ENCODE measurements at regions not wholly inside any gene's neighbourhood (a gene's known extent, or its start where the extent isn't known, plus 50 kb on each side); places are given as distances from the start of the nearest gene placed in this dataset.

GRCh38 chr4:91887926-91888325, 415.8 kb upstream of the GRID2 start:
- TF ChIP-seq, protein P1, sequence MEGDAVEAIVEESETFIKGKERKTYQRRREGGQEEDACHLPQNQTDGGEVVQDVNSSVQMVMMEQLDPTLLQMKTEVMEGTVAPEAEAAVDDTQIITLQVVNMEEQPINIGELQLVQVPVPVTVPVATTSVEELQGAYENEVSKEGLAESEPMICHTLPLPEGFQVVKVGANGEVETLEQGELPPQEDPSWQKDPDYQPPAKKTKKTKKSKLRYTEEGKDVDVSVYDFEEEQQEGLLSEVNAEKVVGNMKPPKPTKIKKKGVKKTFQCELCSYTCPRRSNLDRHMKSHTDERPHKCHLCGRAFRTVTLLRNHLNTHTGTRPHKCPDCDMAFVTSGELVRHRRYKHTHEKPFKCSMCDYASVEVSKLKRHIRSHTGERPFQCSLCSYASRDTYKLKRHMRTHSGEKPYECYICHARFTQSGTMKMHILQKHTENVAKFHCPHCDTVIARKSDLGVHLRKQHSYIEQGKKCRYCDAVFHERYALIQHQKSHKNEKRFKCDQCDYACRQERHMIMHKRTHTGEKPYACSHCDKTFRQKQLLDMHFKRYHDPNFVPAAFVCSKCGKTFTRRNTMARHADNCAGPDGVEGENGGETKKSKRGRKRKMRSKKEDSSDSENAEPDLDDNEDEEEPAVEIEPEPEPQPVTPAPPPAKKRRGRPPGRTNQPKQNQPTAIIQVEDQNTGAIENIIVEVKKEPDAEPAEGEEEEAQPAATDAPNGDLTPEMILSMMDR (IDR thresholded peaks at IDR 0.05) = no peak
- no peak for TF ChIP-seq TEAD4 (CRISPR knock-in tag; IDR thresholded peaks at IDR 0.05)
- TF ChIP-seq, protein P2, sequence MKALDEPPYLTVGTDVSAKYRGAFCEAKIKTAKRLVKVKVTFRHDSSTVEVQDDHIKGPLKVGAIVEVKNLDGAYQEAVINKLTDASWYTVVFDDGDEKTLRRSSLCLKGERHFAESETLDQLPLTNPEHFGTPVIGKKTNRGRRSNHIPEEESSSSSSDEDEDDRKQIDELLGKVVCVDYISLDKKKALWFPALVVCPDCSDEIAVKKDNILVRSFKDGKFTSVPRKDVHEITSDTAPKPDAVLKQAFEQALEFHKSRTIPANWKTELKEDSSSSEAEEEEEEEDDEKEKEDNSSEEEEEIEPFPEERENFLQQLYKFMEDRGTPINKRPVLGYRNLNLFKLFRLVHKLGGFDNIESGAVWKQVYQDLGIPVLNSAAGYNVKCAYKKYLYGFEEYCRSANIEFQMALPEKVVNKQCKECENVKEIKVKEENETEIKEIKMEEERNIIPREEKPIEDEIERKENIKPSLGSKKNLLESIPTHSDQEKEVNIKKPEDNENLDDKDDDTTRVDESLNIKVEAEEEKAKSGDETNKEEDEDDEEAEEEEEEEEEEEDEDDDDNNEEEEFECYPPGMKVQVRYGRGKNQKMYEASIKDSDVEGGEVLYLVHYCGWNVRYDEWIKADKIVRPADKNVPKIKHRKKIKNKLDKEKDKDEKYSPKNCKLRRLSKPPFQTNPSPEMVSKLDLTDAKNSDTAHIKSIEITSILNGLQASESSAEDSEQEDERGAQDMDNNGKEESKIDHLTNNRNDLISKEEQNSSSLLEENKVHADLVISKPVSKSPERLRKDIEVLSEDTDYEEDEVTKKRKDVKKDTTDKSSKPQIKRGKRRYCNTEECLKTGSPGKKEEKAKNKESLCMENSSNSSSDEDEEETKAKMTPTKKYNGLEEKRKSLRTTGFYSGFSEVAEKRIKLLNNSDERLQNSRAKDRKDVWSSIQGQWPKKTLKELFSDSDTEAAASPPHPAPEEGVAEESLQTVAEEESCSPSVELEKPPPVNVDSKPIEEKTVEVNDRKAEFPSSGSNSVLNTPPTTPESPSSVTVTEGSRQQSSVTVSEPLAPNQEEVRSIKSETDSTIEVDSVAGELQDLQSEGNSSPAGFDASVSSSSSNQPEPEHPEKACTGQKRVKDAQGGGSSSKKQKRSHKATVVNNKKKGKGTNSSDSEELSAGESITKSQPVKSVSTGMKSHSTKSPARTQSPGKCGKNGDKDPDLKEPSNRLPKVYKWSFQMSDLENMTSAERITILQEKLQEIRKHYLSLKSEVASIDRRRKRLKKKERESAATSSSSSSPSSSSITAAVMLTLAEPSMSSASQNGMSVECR (CRISPR knock-in tag; IDR thresholded peaks at IDR 0.05; ENCODE audit: borderline replicate concordance) = no peak
- no peak for TF ChIP-seq NR3C1 (CRISPR knock-in tag; conservative IDR thresholded peaks at IDR 0.05; ENCODE audit: low read depth)
- TF ChIP-seq, protein P3, sequence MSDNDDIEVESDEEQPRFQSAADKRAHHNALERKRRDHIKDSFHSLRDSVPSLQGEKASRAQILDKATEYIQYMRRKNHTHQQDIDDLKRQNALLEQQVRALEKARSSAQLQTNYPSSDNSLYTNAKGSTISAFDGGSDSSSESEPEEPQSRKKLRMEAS (CRISPR knock-in tag; IDR thresholded peaks at IDR 0.05) = no peak
- no peak for TF ChIP-seq SMAD4 (CRISPR knock-in tag; IDR thresholded peaks at IDR 0.05)
- TF ChIP-seq ZNF425 (CRISPR knock-in tag; conservative IDR thresholded peaks at IDR 0.05) = no peak
- TF ChIP-seq, protein P4, sequence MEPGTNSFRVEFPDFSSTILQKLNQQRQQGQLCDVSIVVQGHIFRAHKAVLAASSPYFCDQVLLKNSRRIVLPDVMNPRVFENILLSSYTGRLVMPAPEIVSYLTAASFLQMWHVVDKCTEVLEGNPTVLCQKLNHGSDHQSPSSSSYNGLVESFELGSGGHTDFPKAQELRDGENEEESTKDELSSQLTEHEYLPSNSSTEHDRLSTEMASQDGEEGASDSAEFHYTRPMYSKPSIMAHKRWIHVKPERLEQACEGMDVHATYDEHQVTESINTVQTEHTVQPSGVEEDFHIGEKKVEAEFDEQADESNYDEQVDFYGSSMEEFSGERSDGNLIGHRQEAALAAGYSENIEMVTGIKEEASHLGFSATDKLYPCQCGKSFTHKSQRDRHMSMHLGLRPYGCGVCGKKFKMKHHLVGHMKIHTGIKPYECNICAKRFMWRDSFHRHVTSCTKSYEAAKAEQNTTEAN (CRISPR knock-in tag; IDR thresholded peaks at IDR 0.05) = no peak
- TF ChIP-seq AFF4 (CRISPR knock-in tag; IDR thresholded peaks at IDR 0.05; ENCODE audit: borderline replicate concordance) = no peak
- TF ChIP-seq ZNF263 (CRISPR knock-in tag; IDR thresholded peaks at IDR 0.05; ENCODE audit: low read depth) = no peak
- no peak for TF ChIP-seq ZNF121 (CRISPR knock-in tag; IDR thresholded peaks at IDR 0.05)
